ENCODE measurements at regions not wholly inside any gene's neighbourhood (a gene's known extent, or its start where the extent isn't known, plus 50 kb on each side); places are given as distances from the start of the nearest gene placed in this dataset.

GRCh38 chr18:1575084-1575483, 670.4 kb downstream of the ADCYAP1 start:
- H4K20me1 ChIP-seq (ENCODE audit: insufficient read depth, low read length): no peaks in the 10 kb centered on the region
- DNase-seq (no peak), ATAC-seq (ENCODE audit: insufficient read depth, low read depth) (no peak)
- no peaks in the 10 kb centered on the region for H3K4me1 ChIP-seq (ENCODE audit: insufficient read depth, low read length)
- H3K4me2 ChIP-seq (ENCODE audit: insufficient read depth, low read length): no peak overlapping the region
- no peak overlapping the region for H3K27ac ChIP-seq (ENCODE audit: low read length)
- no peak for TF ChIP-seq EZH2 (IDR thresholded peaks at IDR 0.05; ENCODE audit: borderline replicate concordance, low read depth, low read length, severe bottlenecking)
- TF ChIP-seq, protein P1, sequence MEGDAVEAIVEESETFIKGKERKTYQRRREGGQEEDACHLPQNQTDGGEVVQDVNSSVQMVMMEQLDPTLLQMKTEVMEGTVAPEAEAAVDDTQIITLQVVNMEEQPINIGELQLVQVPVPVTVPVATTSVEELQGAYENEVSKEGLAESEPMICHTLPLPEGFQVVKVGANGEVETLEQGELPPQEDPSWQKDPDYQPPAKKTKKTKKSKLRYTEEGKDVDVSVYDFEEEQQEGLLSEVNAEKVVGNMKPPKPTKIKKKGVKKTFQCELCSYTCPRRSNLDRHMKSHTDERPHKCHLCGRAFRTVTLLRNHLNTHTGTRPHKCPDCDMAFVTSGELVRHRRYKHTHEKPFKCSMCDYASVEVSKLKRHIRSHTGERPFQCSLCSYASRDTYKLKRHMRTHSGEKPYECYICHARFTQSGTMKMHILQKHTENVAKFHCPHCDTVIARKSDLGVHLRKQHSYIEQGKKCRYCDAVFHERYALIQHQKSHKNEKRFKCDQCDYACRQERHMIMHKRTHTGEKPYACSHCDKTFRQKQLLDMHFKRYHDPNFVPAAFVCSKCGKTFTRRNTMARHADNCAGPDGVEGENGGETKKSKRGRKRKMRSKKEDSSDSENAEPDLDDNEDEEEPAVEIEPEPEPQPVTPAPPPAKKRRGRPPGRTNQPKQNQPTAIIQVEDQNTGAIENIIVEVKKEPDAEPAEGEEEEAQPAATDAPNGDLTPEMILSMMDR (IDR thresholded peaks at IDR 0.05; ENCODE audit: borderline replicate concordance, extremely low read depth, low read length, poor library complexity, severe bottlenecking): no peak
- no peaks in the 10 kb centered on the region for H3K36me3 ChIP-seq (ENCODE audit: insufficient read depth, low read length)
- no peak overlapping the region for H2AFZ ChIP-seq (ENCODE audit: low read depth, low read length)
- H3K27me3 ChIP-seq (ENCODE audit: insufficient read depth, low read length, poor library complexity): peaks cover 4% of the 10 kb centered on the region
- no peak overlapping the region for H3K9ac ChIP-seq (ENCODE audit: low read depth, low read length)
- H3K9me3 ChIP-seq (ENCODE audit: insufficient read depth, low read length, severe bottlenecking): no peaks in the 10 kb centered on the region
- no peaks in the 10 kb centered on the region for H3K79me2 ChIP-seq (ENCODE audit: insufficient read depth, low read length)
- H3K4me3 ChIP-seq (ENCODE audit: low read depth in 1 of 2, low read length in 2 of 2): no peak overlapping the region

DNA sequence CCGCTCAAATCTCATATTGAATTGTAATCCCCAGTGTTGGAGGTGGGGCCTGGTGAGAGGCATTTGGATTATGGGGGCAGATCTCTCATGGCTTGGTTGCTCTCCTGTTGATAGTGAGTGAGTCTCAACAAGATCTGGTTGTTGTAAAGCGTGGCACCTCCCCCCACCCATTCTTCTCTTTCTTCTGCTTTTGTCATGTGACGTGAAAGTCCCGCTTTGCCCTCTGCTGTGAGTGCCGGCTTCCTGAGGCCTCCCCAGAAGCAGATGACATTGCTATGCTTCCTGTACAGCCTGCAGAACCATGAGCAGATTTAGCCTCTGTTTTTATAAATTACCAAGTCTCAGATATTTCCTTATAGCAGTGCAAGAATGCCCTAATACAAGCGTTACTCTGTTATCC, 673.8 kb downstream of the ADCYAP1 start:
- no peak overlapping the region for H3K27ac ChIP-seq (ENCODE audit: low read length)
- no peaks in the 10 kb centered on the region for H4K20me1 ChIP-seq (ENCODE audit: insufficient read depth, low read length)
- H3K4me3 ChIP-seq (ENCODE audit: low read depth in 1 of 2, low read length in 2 of 2): no peak overlapping the region
- peaks cover 4% of the 10 kb centered on the region for H3K27me3 ChIP-seq (ENCODE audit: insufficient read depth, low read length, poor library complexity)
- H3K36me3 ChIP-seq (ENCODE audit: insufficient read depth, low read length): no peaks in the 10 kb centered on the region
- no peak for TF ChIP-seq EZH2 (IDR thresholded peaks at IDR 0.05; ENCODE audit: borderline replicate concordance, low read depth, low read length, severe bottlenecking)
- TF ChIP-seq, protein P1 (IDR thresholded peaks at IDR 0.05; ENCODE audit: borderline replicate concordance, extremely low read depth, low read length, poor library complexity, severe bottlenecking): no peak
- no peak overlapping the region for H2AFZ ChIP-seq (ENCODE audit: low read depth, low read length)
- no peaks in the 10 kb centered on the region for H3K79me2 ChIP-seq (ENCODE audit: insufficient read depth, low read length)
- no peaks in the 10 kb centered on the region for H3K9me3 ChIP-seq (ENCODE audit: insufficient read depth, low read length, severe bottlenecking)
- H3K4me1 ChIP-seq (ENCODE audit: insufficient read depth, low read length): no peaks in the 10 kb centered on the region
- H3K9ac ChIP-seq (ENCODE audit: low read depth, low read length): no peak overlapping the region
- no peak for DNase-seq
- no peak overlapping the region for H3K4me2 ChIP-seq (ENCODE audit: insufficient read depth, low read length)
- no peak for ATAC-seq (ENCODE audit: insufficient read depth, low read depth)

GRCh38 chr18:1581581-1581980, 676.9 kb downstream of the ADCYAP1 start:
- Histone ChIP-seq H3K27me3 (ENCODE audit: insufficient read depth, low read length, poor library complexity) (no peaks in the 10 kb centered on the region), H3K79me2 (ENCODE audit: insufficient read depth, low read length) (no peaks in the 10 kb centered on the region), H3K4me3 (ENCODE audit: low read depth in 1 of 2, low read length in 2 of 2) (no peak overlapping the region), H3K27ac (ENCODE audit: low read length) (no peak overlapping the region), H3K36me3 (ENCODE audit: insufficient read depth, low read length) (no peaks in the 10 kb centered on the region), H3K9ac (ENCODE audit: low read depth, low read length) (no peak overlapping the region), H4K20me1 (ENCODE audit: insufficient read depth, low read length) (no peaks in the 10 kb centered on the region), H3K4me2 (ENCODE audit: insufficient read depth, low read length) (no peak overlapping the region), H3K4me1 (ENCODE audit: insufficient read depth, low read length) (no peaks in the 10 kb centered on the region), H3K9me3 (ENCODE audit: insufficient read depth, low read length, severe bottlenecking) (no peaks in the 10 kb centered on the region), H2AFZ (ENCODE audit: low read depth, low read length) (no peak overlapping the region)
- DNase-seq: no peak
- ATAC-seq (ENCODE audit: insufficient read depth, low read depth): no peak
- TF ChIP-seq, protein P1 (IDR thresholded peaks at IDR 0.05; ENCODE audit: borderline replicate concordance, extremely low read depth, low read length, poor library complexity, severe bottlenecking): no peak
- no peak for TF ChIP-seq EZH2 (IDR thresholded peaks at IDR 0.05; ENCODE audit: borderline replicate concordance, low read depth, low read length, severe bottlenecking)

Data from DND-41 (cell line).